ENCODE measurements at regions not wholly inside any gene's neighbourhood (a gene's known extent, or its start where the extent isn't known, plus 50 kb on each side); places are given as distances from the start of the nearest gene placed in this dataset.

GRCh38 chr1:209328196-209328595 is 255.3 kb upstream of the CAMK1G start:
- TF ChIP-seq POLR2A (IDR thresholded peaks at IDR 0.05) (no peak), CTCF (IDR thresholded peaks at IDR 0.05) (no peak), POLR2AphosphoS5 (IDR thresholded peaks at IDR 0.05) (no peak), EP300 (IDR thresholded peaks at IDR 0.05) (no peak)
